ENCODE measurements at regions not wholly inside any gene's neighbourhood (a gene's known extent, or its start where the extent isn't known, plus 50 kb on each side); places are given as distances from the start of the nearest gene placed in this dataset.

- TF ChIP-seq CTCF (IDR thresholded peaks at IDR 0.05): no peak
- TF ChIP-seq EZH2phosphoT487 (IDR thresholded peaks at IDR 0.05): no peak
Measured at GRCh38 chr21:28436286-28436932, 556.3 kb downstream of the LTN1 start.
